Stimulated activated naive CD8-positive, alpha-beta T cell treated with anti-CD3 and anti-CD28 coated beads, Interleukin-15, Interleukin-2, amounts not matched to agents 100 ng/mL and 50 ng/mL, for 24 hours (primary cell): ENCODE measurements at regions not wholly inside any gene's neighbourhood (a gene's known extent, or its start where the extent isn't known, plus 50 kb on each side); places are given as distances from the start of the nearest gene placed in this dataset.
A peak's percentile ranks its signal among the peaks of the same experiment; 100 is the strongest.

Source experiments
- H3K27ac Mint-ChIP-seq: one replicate; pipeline ENCODE4 v1.8.0; 2021; ENCODE audit warnings: mild to moderate bottlenecking, mixed read lengths
- H3K27me3 Mint-ChIP-seq: one replicate; pipeline ENCODE4 v1.8.0; 2021; ENCODE audit warnings: mixed read lengths
- H3K36me3 Mint-ChIP-seq: one replicate; pipeline ENCODE4 v1.8.0; 2021; ENCODE audit warnings: low read depth, mixed read lengths
- H3K4me1 Mint-ChIP-seq: one replicate; pipeline ENCODE4 v1.8.0; 2021; ENCODE audit warnings: low read depth, mixed read lengths
- H3K4me3 Mint-ChIP-seq: one replicate; pipeline ENCODE4 v1.8.0; 2021; ENCODE audit warnings: mild to moderate bottlenecking, mixed read lengths
- H3K9me3 Mint-ChIP-seq: one replicate; pipeline ENCODE4 v1.8.0; 2021; ENCODE audit warnings: mixed read lengths

DNA sequence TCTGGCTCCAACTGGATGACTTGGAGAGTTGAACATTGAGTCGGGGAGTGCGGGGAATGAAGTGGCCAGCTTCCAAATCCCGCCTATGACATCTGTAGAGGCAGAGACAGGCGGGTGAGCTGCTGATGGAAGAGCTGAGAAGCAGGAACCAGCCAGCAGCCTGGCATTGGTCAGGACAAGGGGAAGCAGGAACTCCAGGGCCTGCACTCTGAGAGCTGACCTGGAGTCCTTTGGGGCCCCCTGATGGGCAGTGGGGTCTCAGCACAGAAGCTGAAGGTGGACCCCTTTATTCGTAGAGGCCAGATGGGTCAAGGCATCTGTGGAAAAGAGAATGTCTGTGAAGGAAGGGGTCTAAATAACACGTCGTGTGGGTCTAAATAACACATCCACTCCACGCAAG lies 57.0 kb downstream of the SEC61G start:
- Mint-ChIP-seq H3K27me3 (peaks cover 3% of the 10 kb centered on the region), H3K9me3 (peaks cover 12% of the 10 kb centered on the region), H3K36me3 (no peaks in the 10 kb centered on the region), H3K4me3 (no peak overlapping the region), H3K27ac (no peak overlapping the region), H3K4me1 (no peaks in the 10 kb centered on the region)

DNA sequence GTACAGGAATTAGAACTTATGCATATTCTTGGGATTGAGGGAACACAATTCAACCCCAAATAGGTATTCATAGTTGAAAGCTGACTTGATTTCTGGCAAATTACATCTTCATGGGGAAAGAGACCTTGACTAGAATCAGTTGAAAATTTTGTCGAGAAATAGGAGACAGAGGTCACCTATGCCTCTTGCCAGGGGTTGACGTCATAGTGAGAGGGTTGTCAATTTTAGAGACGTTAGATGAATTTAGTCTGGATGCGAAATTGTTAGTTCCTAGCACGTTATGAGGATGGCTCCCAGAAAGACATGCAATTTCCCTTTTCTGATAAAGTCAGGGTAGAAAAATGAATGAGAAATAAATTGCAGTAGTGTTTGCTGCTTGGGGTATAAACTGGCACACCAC lies 59.3 kb downstream of the SEC61G start:
- no peak overlapping the region for H3K4me3 Mint-ChIP-seq
- peaks cover 3% of the 10 kb centered on the region for H3K27me3 Mint-ChIP-seq
- no peaks in the 10 kb centered on the region for H3K4me1 Mint-ChIP-seq
- H3K9me3 Mint-ChIP-seq, result peaks cover 4% of the 10 kb centered on the region
- H3K36me3 Mint-ChIP-seq, result no peaks in the 10 kb centered on the region
- no peak overlapping the region for H3K27ac Mint-ChIP-seq

GRCh38 chr7:54697659-54698186 lies 61.3 kb downstream of the SEC61G start:
- Mint-ChIP-seq H3K36me3 (no peaks in the 10 kb centered on the region), H3K4me1 (no peaks in the 10 kb centered on the region), H3K27me3 (no peaks in the 10 kb centered on the region), H3K4me3 (no peak overlapping the region), H3K9me3 (no peaks in the 10 kb centered on the region), H3K27ac (no peak overlapping the region)

DNA sequence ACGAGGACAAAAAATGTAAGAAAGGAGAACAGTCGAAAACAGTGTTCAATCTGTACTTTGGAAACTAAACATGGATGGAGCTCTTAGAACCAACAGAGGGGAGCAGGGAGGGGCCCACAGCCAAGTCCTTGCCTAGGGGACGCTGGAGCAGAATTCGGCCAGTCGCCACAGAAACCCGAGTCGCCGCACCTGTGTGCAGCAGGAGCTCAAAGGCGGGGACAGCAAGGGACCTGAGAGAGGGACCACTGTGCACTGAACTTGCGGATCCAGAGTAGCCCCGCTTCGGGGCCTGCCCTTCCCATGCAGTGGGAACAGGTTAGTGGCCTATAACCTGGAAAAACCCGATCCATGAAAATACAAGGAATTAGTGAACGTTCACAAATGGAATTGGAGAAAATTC lies 68.1 kb downstream of the SEC61G start:
- Mint-ChIP-seq H3K27me3 (no peaks in the 10 kb centered on the region), H3K4me1 (no peaks in the 10 kb centered on the region), H3K36me3 (no peaks in the 10 kb centered on the region), H3K27ac (no peak overlapping the region), H3K4me3 (no peak overlapping the region), H3K9me3 (no peaks in the 10 kb centered on the region)

DNA sequence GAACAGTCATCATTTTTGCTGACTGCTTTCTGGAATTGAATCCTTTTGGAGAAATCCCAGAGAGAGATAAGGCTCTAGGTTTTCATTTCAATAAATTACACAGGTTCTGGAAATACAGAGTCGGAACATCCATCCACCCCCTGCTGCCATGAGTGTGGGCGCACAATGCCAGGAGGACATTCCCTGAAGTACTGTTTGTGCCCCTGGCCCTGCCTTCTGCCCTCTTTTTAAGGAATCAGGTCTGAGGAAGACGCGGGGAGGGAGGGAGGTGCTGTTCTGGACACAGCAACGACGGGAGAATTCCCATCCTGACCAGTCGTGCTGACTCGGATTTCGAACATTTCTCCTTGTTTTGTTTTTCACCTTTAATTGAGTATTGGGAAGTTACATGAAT lies 69.0 kb downstream of the SEC61G start:
- Mint-ChIP-seq H3K27me3 (no peaks in the 10 kb centered on the region), H3K4me3 (no peak overlapping the region), H3K36me3 (no peaks in the 10 kb centered on the region)

GRCh38 chr7:54689394-54690049 lies 69.5 kb downstream of the SEC61G start:
- H3K36me3 Mint-ChIP-seq, result no peaks in the 10 kb centered on the region
- H3K9me3 Mint-ChIP-seq, result peaks cover 5% of the 10 kb centered on the region
- H3K4me1 Mint-ChIP-seq, result no peaks in the 10 kb centered on the region
- no peak overlapping the region for H3K4me3 Mint-ChIP-seq
- H3K27ac Mint-ChIP-seq, result no peak overlapping the region
- no peaks in the 10 kb centered on the region for H3K27me3 Mint-ChIP-seq

More for the DNA sequence above, 69.0 kb downstream of the SEC61G start:
- Mint-ChIP-seq H3K27ac (no peak overlapping the region), H3K9me3 (peaks cover under 1% of the 10 kb centered on the region), H3K4me1 (no peaks in the 10 kb centered on the region)

DNA sequence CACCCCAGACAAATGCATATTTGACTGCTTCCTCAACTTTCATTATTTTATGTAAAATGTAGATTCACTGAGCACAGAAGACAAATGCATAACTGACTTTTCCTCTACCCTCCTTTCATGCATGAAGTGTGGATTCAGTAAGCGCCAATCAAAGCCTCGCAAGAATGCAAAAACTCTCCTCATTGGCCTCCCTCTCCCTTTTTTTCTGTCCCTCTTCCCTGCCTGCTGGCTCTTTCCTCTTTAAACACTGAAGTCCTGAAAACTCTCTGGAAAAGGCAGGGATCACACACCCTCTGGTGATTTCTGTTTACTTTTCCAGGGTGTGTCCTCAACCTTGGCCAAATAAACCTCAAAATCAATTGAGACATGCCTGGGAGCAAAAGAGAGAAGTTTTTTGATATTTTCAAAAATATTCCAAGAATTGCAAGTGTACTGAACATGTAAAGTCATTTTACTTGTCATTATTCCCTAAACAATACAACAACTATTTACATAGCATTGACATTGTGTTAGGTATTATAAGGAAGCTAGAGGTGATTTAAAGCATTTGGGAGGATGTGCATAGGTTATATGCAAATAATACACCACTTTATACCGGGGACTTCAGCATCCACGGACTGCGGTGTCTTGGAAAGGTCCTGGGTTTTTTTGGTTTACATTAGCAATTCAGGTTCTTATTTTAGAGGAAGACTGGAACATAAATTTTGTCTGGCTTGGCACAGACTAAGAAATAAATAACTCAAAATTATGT lies 71.4 kb downstream of the SEC61G start:
- H3K4me3 Mint-ChIP-seq, result no peak overlapping the region
- H3K36me3 Mint-ChIP-seq, result no peaks in the 10 kb centered on the region
- H3K27ac Mint-ChIP-seq, result no peak overlapping the region
- H3K9me3 Mint-ChIP-seq, result peaks cover 5% of the 10 kb centered on the region
- no peaks in the 10 kb centered on the region for H3K4me1 Mint-ChIP-seq
- no peaks in the 10 kb centered on the region for H3K27me3 Mint-ChIP-seq

GRCh38 chr7:54680377-54681005 lies 78.5 kb downstream of the SEC61G start:
- Mint-ChIP-seq H3K9me3 (peaks cover 12% of the 10 kb centered on the region), H3K4me3 (no peak overlapping the region), H3K36me3 (no peaks in the 10 kb centered on the region), H3K27ac (no peak overlapping the region), H3K4me1 (no peaks in the 10 kb centered on the region), H3K27me3 (no peaks in the 10 kb centered on the region)

DNA sequence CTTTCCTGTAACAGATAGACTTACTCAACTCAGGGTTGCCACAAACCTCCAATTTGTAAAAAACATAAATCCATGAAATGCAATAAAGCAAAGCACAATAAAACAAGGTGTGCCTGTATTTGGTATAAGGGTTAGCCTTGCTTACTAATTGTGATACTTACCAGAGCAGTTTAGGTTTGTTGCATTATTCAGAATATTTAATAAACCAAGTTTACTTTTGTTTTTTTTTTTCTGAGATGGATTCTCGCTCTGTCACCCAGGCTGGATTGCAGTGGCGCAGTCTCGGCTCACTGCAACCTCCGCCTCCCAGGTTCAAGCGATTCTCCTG lies 79.6 kb downstream of the SEC61G start:
- Mint-ChIP-seq H3K4me3 (no peak overlapping the region), H3K27me3 (no peaks in the 10 kb centered on the region), H3K4me1 (no peaks in the 10 kb centered on the region), H3K36me3 (no peaks in the 10 kb centered on the region), H3K9me3 (peaks cover 6% of the 10 kb centered on the region), H3K27ac (no peak overlapping the region)

DNA sequence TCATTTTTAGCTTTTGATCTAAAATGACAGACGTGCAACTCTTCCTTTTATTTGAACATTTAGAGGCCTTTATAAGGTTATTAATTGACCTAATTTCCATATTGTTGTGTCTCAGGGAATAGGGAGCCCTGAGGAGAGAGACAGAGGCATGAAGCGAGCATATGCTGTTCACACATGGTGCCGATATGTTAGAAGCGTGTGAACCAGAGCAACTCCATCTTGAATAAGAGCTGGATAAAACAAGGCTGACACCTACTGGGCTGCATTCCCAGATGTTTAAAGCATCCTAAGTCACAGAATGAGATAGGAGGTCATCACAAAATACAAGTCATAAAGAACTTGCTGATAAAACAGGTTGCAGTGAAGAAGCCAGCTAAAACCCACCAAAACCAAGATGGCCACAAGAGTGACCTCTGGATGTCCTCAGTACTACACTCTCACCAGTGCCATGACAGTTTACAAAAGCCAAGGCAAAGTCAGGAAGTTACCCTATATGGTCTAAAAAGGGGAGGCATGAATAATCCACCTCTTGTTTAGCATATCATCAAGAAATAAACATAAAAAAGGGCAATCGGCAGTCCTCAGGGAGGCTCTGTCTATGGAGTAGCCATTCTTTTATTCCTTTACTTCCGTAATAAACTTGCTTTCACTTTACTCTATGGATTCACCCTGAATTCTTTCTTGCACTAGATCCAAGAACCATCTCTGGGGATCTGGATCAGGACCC lies 80.1 kb downstream of the SEC61G start:
- Mint-ChIP-seq H3K27ac (no peak overlapping the region), H3K4me1 (no peaks in the 10 kb centered on the region), H3K36me3 (no peaks in the 10 kb centered on the region), H3K9me3 (peaks cover 6% of the 10 kb centered on the region), H3K4me3 (no peak overlapping the region), H3K27me3 (no peaks in the 10 kb centered on the region)

- H3K27me3 Mint-ChIP-seq, result no peaks in the 10 kb centered on the region
- no peaks in the 10 kb centered on the region for H3K4me1 Mint-ChIP-seq
- H3K4me3 Mint-ChIP-seq, result no peak overlapping the region
- no peaks in the 10 kb centered on the region for H3K36me3 Mint-ChIP-seq
- peaks cover 9% of the 10 kb centered on the region for H3K9me3 Mint-ChIP-seq
- no peak overlapping the region for H3K27ac Mint-ChIP-seq
Observed at GRCh38 chr7:54674891-54675290, 84.1 kb downstream of the SEC61G start.

DNA sequence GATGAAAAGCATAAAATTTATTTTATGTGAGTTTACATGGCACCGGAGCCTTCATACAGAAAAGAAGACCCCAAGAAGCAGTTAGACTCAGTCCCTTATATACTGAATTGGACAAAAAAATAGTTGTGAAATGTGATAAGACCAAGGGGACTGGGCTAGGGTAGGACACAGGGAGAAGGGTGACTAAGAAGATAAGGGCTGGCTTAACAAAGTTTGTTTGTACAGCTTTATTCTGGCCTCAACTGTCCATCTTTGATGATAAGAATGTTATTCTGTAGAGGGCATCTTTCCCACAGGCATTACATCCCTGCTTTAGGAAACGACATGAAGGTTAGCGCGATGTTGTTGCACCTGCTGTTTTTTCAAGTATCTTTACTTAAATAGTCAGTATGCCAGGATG lies 86.5 kb downstream of the SEC61G start:
- H3K9me3 Mint-ChIP-seq, result peaks cover 3% of the 10 kb centered on the region
- no peak overlapping the region for H3K4me3 Mint-ChIP-seq
- no peaks in the 10 kb centered on the region for H3K36me3 Mint-ChIP-seq
- H3K4me1 Mint-ChIP-seq, result no peaks in the 10 kb centered on the region
- H3K27ac Mint-ChIP-seq, result no peak overlapping the region
- no peaks in the 10 kb centered on the region for H3K27me3 Mint-ChIP-seq

- H3K4me3 Mint-ChIP-seq, result peak overlapping the region; percentile 17
- no peaks in the 10 kb centered on the region for H3K36me3 Mint-ChIP-seq
- H3K27me3 Mint-ChIP-seq, result peaks cover 34% of the 10 kb centered on the region
- H3K4me1 Mint-ChIP-seq, result peaks cover 5% of the 10 kb centered on the region
- no peak overlapping the region for H3K27ac Mint-ChIP-seq
- H3K9me3 Mint-ChIP-seq, result peaks cover 3% of the 10 kb centered on the region
Observed at GRCh38 chr7:54664235-54665228, 94.5 kb downstream of the SEC61G start.

DNA sequence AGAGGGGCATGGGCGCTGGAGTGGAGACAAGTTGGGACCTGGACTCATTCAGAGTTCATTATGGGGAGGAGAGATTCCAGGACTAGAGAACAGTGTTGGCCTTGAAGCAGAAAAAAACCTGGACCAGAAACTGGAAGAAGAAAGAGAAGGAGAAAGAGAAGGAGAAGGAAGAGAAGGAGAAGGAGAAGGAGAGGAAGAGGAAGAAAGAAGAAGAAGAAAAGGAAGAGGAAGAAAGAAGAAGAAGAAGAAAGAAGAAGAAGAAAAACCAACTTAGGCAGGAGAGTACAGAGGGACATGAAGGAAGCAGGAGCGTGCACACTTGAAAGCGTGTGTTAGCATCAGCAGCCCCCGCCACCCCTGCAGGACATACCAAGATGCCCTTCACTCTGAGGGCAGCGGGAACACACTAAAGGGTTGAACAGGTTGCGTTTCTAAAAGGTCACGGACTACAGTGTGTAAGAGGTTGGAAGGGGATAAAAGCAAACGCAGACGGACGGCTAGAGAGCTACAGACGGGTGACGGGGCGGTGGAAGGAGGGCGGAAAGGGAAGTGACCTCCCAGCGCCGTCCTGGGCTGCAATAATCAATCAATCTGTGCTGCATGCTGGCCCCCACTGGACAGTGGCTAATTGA lies 95.3 kb downstream of the SEC61G start:
- Mint-ChIP-seq H3K36me3 (no peaks in the 10 kb centered on the region), H3K27me3 (peaks cover 34% of the 10 kb centered on the region), H3K4me3 (peak overlapping the region; percentile 17)

More for the DNA sequence above, 95.3 kb downstream of the SEC61G start:
- Mint-ChIP-seq H3K27ac (no peak overlapping the region), H3K9me3 (peaks cover 3% of the 10 kb centered on the region), H3K4me1 (peaks cover 5% of the 10 kb centered on the region)
